Erythroblast (primary cell): ENCODE measurements at regions not wholly inside any gene's neighbourhood (a gene's known extent, or its start where the extent isn't known, plus 50 kb on each side); places are given as distances from the start of the nearest gene placed in this dataset.

Source experiments
- DNase-seq, 2 experiments: peaks; one replicate each; lab custom pipeline; 2025; lab: John Stamatoyannopoulos, UW
- GATA1 ChIP-seq: IDR thresholded peaks from 2 replicates; pipeline ENCODE4 v1.6.1; 2011; ENCODE audit warnings: low read depth, mild to moderate bottlenecking, control low read depth, low read length, moderate library complexity
- POLR2A ChIP-seq: IDR thresholded peaks from 2 replicates; pipeline ENCODE4 v1.6.1; 2011; ENCODE audit warnings: mild to moderate bottlenecking, low read length

DNA sequence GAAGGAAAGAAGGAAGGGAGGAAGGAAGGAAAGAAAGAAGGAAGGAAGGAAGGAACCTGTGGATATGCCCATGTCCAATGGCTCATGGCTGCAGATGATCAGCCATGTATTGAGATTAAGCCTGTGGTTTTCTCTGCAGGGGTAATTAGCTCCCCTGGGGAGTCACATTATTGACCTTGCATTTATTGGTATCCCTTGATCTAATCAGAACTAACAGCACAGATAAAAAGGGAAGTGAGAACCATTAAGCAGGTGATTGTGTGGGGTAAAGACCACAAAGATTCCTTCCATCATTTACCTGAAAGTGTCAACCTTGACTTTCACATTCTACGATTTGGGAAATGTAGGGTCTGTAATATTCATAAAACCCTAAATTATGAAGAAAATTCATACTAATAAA is 390.7 kb downstream of the BRINP2 start:
- no peak for DNase-seq
- TF ChIP-seq POLR2A (no peak), GATA1 (no peak)

GRCh38 chr1:177558372-177558771 is 387.6 kb downstream of the BRINP2 start:
- DNase-seq = no peak
- TF ChIP-seq GATA1 = no peak
- no peak for TF ChIP-seq POLR2A

DNA sequence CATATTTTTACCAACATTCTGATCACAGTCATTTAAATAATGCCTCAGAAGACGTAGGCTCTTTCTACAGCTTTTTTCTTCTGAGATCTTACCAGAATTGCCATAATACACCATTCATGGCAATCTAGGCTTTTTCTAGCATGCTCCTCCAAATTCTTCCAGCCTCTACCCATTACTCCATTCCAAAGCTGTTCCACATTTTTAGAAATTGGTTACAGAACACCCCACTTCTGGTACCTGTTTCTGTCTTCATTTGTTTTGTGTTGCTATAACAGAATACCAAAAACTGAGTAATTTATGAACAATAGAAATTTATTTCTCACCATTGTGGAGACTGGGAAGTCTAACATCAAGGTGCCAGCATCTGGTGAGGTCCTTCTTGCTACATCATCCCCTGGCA is 385.4 kb downstream of the BRINP2 start:
- no peak for TF ChIP-seq POLR2A
- no peak for DNase-seq

DNA sequence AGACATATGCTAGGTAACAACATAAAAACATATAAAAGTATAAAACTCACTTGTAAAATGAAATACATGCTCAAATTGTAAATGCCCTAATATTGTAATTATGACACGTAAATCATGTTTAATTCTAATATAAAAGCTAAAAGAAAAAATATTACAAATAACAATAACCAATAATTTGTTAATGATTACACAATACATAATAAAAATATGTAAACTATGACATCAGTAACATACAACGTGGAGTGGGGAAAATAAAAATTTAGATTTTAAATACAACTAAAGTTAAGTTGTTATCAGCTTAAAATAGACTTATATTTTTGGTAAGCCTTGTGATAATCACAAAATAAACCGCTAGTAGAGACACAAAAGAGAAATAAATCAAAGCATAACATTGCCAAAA is 376.4 kb downstream of the BRINP2 start:
- no peak for TF ChIP-seq GATA1
- no peak for TF ChIP-seq POLR2A
- DNase-seq = no peak

DNA sequence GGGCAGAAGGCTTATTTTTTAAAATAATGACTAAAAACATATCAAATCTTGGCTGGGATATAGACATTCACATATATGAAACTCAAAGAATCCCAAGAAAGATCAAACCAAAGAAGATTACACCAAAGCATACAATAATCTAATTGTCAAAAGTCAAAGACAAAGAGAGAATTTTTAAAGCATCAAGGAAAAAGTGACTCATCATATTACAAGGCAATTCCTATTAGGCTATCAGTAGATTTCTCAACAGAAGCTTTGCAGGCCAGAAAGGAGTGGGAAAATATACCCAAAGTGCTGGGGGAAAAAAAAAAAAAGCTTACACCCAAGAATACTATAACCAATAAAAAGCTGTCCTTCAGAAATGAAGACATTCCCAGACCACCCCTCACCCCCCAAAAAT is 375.6 kb downstream of the BRINP2 start:
- DNase-seq = no peak
- TF ChIP-seq GATA1 (no peak), POLR2A (no peak)

GRCh38 chr1:177526201-177526600 is 355.4 kb downstream of the BRINP2 start:
- no peak for DNase-seq
- TF ChIP-seq POLR2A = no peak
- no peak for TF ChIP-seq GATA1

- DNase-seq = no peak
- no peak for TF ChIP-seq GATA1
- no peak for TF ChIP-seq POLR2A
These were observed 354.4 kb downstream of the BRINP2 start for GRCh38 chr1:177525176-177525575.

DNA sequence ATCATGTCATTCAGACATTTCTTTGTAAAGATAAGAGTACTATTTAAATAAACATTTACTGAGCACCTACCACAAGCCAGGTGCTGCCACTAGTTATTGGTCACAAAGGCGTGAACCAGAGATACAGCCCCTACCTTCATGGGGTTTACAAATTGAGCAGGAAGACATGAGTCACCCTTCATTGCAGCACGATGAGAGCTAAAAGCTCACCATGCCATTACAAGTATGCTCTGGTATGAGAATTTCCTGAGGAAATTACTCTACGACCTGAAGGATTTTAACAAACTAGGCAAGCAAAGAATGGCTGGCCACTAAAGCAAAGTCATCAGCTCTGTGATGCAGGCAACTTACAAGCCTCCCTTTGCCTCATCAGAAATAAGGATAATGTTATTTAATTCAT is 346.8 kb downstream of the BRINP2 start:
- TF ChIP-seq GATA1 = no peak
- no peak for TF ChIP-seq POLR2A

DNA sequence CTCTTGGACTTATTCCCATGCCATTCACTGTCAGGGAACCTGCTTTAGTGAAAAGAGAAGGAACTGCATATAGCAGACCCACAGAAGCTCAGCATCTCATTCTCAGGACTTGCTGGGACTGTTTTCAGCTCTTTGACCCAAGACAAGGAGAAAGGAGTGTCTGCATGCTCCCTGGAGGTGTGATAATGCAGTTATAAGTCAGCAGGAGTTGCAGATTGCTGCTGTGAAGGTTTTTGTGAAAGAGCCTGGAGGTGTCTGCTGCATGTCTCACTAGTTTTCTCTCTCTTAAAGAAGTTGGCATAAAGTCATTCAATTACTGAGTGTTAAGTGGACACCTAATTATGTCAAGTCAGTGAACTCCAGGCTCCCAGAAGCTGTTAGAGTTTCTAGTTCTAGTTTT is 343.4 kb downstream of the BRINP2 start:
- no peak for DNase-seq
- TF ChIP-seq POLR2A (no peak), GATA1 (no peak)

More for the DNA sequence above, 346.8 kb downstream of the BRINP2 start:
- DNase-seq = no peak

- no peak for DNase-seq
- TF ChIP-seq GATA1 (no peak), POLR2A (no peak)
These were observed 340.3 kb downstream of the BRINP2 start for GRCh38 chr1:177511036-177511435.

DNA sequence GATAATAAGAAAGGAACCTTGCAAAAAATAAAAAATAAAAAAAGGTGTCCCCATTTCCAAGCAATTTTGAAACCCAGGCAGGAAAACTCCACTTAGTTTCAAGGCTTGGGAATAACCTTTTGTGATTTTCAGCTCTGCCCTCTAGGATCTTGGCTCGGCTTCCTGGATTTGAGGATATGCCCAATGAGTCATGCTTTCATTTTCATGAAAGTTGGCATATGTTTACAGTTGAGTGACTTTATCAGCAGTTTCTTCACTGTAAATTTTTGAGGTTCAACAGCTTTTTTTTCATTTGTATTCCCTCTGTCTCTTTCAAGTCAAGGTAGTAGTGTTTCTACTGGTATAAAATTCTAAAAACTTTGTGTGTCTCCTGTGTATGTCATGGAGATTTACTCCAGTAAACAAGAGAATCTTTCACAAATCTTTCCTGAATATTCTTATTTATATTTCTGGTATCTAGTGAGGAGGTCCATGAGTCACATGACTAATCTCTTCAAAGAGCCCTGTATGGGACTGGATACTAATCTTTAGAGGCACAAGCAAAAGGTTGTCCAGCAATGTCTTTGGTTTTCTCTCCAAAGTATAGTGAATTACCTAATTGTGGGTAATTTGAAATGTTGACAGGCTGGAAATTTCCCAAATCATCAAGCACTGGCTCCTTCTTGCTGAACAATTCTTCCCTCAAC is 335.3 kb downstream of the BRINP2 start:
- no peak for DNase-seq
- no peak for TF ChIP-seq POLR2A
- no peak for TF ChIP-seq GATA1

DNA sequence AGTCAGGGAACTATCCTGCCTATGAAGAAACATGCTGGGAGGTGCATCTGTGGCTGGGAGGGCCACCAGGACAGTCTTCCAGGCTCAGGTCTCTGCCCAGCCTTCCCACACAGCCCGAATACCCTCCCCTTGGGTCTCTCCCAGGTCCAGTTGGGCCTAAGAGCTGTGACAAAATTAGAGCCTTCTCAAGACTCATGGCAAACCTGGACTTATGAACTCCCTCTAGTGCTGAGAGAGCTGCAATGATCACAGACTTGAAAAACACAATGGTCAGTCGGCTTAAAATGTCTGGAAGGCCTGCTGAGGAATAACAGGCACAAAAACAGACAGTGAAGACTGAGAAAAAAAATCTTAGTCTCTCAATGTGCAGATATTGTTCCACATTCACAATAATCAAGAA is 325.1 kb downstream of the BRINP2 start:
- no peak for DNase-seq
- no peak for TF ChIP-seq GATA1
- TF ChIP-seq POLR2A = no peak

DNA sequence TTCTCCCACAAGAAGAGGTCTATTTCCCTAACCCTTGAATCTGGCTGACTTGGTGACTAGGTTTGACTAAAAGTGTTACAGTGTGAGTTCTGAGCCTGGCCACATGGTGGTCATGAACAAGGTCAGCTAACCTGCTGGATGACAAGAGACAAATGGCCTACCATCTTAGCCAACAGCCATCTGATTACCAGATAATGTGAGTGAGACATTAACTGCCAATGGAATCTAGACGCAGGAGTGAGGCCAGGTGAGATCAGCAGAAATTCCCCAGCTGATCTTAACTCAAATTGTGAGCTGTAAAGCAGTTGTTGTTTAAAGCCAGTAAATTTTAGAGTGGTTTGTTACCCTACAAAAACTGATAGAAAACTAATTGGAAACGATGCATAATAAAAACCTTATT is 320.0 kb downstream of the BRINP2 start:
- no peak for DNase-seq
- TF ChIP-seq POLR2A = no peak
- TF ChIP-seq GATA1 = no peak

DNA sequence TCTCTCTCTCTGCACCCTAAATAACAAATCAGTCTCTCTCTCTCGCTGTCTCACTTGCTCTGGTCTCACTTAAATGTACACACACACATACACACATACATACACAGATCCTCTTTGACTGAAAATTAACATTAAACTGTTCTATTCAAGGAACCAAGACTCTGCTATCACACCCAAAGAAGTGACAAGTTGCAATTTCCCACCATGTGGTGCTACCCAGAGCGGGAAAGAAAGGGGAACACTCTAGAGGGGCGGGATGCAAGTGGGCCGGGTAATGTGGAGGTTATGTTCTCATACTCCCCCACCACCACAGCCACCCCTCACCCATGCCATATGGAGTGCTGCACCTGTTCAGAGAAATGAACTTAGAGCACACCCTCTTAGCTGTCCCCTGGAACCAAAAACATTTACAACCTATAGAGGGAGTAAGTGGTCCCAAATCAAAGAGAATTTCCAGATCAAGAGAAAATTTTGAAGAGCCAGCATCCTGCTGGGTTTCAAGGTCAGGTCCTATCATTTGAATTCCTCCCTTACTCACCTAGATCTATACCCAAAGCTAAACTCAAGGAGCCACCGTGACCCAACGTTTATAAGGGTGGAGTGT is 319.4 kb downstream of the BRINP2 start:
- no peak for DNase-seq
- TF ChIP-seq POLR2A = no peak
- no peak for TF ChIP-seq GATA1

DNA sequence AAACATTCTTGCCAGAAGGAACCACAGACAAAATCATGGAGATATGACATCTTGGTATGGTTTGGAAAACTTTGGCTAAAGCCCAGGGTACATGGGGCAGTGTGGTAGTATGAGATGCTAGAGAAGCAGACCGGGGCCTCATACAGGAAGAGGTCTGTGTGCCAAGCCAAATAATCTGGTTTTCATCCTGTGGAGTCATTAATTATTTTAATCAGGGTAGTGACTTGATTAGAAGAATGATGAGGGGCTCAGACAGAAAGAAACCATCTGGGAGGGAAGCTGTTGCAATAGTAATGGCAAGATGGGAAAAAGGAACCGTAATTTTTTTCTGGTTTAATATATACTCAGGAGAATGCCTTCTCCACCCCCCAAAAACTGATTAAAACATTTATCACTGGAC is 318.0 kb downstream of the BRINP2 start:
- DNase-seq = no peak
- TF ChIP-seq GATA1 = no peak
- no peak for TF ChIP-seq POLR2A
